ENCODE measurements at regions not wholly inside any gene's neighbourhood (a gene's known extent, or its start where the extent isn't known, plus 50 kb on each side); places are given as distances from the start of the nearest gene placed in this dataset.

GRCh38 chr5:163622799-163623198, 117.4 kb downstream of the MAT2B start:
- Histone ChIP-seq H3K27ac (no peak overlapping the region), H3K4me3 (no peak overlapping the region)
- DNase-seq (ENCODE audit: low spot score), result no peak
- TF ChIP-seq CTCF (IDR thresholded peaks at IDR 0.05), result no peak

- no peak for DNase-seq (ENCODE audit: low spot score)
- no peak for TF ChIP-seq CTCF (IDR thresholded peaks at IDR 0.05)
- Histone ChIP-seq H3K4me3 (no peak overlapping the region), H3K27ac (no peak overlapping the region)
These were observed 118.1 kb downstream of the MAT2B start for GRCh38 chr5:163623524-163623923.

GRCh38 chr5:163623986-163624385, 118.6 kb downstream of the MAT2B start:
- no peak for DNase-seq (ENCODE audit: low spot score)
- no peak for TF ChIP-seq CTCF (IDR thresholded peaks at IDR 0.05)
- H3K27ac ChIP-seq, result no peak overlapping the region
- H3K4me3 ChIP-seq, result no peak overlapping the region

- TF ChIP-seq CTCF (IDR thresholded peaks at IDR 0.05), result no peak
- Histone ChIP-seq H3K4me3 (no peak overlapping the region), H3K27ac (no peak overlapping the region)
- no peak for DNase-seq (ENCODE audit: low spot score)
These were observed 119.0 kb downstream of the MAT2B start for GRCh38 chr5:163624431-163624830.

GRCh38 chr5:163626904-163627434, 121.5 kb downstream of the MAT2B start:
- DNase-seq (ENCODE audit: low spot score), result no peak
- Histone ChIP-seq H3K4me3 (no peak overlapping the region), H3K27ac (no peak overlapping the region)
- TF ChIP-seq CTCF (IDR thresholded peaks at IDR 0.05), result no peak

- Histone ChIP-seq H3K4me3 (no peak overlapping the region), H3K27ac (no peak overlapping the region)
- TF ChIP-seq CTCF (IDR thresholded peaks at IDR 0.05), result no peak
- no peak for DNase-seq (ENCODE audit: low spot score)
These were observed 126.4 kb downstream of the MAT2B start for GRCh38 chr5:163631856-163632255.

- no peak overlapping the region for H3K27ac ChIP-seq
- H3K4me3 ChIP-seq, result no peak overlapping the region
- no peak for DNase-seq (ENCODE audit: low spot score)
- TF ChIP-seq CTCF (IDR thresholded peaks at IDR 0.05), result no peak
These were observed 128.6 kb downstream of the MAT2B start for GRCh38 chr5:163633926-163634460.
